ENCODE measurements at regions not wholly inside any gene's neighbourhood (a gene's known extent, or its start where the extent isn't known, plus 50 kb on each side); places are given as distances from the start of the nearest gene placed in this dataset.

GRCh38 chr3:22495241-22495640 lies 707.9 kb upstream of the UBE2E2 start:
- no peak for TF ChIP-seq POLR2A (IDR thresholded peaks at IDR 0.05)
- TF ChIP-seq, protein P1, sequence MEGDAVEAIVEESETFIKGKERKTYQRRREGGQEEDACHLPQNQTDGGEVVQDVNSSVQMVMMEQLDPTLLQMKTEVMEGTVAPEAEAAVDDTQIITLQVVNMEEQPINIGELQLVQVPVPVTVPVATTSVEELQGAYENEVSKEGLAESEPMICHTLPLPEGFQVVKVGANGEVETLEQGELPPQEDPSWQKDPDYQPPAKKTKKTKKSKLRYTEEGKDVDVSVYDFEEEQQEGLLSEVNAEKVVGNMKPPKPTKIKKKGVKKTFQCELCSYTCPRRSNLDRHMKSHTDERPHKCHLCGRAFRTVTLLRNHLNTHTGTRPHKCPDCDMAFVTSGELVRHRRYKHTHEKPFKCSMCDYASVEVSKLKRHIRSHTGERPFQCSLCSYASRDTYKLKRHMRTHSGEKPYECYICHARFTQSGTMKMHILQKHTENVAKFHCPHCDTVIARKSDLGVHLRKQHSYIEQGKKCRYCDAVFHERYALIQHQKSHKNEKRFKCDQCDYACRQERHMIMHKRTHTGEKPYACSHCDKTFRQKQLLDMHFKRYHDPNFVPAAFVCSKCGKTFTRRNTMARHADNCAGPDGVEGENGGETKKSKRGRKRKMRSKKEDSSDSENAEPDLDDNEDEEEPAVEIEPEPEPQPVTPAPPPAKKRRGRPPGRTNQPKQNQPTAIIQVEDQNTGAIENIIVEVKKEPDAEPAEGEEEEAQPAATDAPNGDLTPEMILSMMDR (IDR thresholded peaks at IDR 0.05): no peak
